Esophagus mucosa (tissue), 1 donor: ENCODE measurements at regions not wholly inside any gene's neighbourhood (a gene's known extent, or its start where the extent isn't known, plus 50 kb on each side); places are given as distances from the start of the nearest gene placed in this dataset.

ENCODE experiments used
- ATAC-seq: fragments of 200-7000 bp; cut with Tn5 transposase; one replicate; pipeline ENCODE4 v1.9.1; 2020
- donor health status: DM: yes; HTN: yes; CAD: no.

DNA sequence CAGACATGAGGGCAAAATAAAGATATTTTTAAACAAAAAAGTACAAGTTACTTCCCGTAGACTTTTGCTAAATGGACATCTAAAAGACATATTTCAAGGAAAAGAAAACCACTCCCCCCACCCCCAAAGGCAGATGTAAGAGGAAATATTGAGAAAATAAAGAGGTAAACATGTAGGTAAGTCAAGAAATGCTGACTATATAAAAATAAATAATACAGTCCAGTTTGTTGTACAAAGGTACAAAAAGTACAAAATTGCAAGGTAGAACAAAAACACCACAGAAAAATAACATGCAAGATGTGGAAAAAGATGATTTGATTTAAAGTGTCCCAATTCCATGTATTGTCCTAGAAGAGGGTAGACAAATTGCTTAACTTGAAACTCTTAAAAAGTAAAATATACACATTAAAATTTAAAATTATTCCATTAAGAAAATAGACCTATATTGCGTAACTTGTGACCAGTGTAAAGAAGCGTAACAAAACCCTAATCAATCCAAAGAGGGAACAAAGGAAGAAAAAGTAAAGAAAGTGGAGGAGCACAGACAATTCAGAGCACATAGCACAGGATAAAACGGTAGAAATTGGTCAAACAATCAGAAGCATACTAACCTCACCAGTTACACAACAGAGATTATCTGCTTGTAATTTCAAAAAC lies 58.4 kb upstream of the FAM216B start:
- no peak for ATAC-seq

DNA sequence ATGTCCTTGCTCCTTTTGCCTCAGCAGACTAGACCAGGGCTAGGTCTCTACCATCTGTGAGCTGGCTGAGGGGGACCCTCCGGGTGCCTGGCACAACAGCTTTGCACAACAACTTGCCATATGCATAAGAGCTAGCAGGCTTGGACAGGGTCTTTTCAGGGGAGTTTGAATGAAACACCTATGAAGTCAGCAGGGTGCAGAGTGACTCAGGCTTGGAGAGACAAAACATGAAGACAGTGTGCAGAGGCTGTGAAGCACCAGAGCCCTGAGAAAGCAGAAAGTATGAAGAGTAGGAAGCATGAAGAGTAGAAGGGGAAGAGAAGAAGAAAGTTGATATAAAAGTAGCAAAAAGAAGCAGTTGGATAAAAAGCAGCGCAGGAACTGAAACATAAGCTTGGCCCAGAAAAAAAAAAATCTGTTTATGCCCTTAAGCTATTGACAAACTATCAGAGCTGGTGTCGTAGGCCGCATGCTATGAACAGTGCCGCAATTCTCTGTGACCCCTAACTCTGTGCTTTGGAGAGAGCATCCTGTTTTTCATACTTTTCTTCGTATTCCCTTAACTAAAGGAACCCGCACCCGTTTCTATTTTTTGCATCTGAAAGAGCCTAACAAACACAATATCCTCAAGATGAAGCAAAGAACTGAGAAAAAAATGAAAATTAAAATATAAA lies 52.7 kb upstream of the FAM216B start:
- ATAC-seq = no peak

DNA sequence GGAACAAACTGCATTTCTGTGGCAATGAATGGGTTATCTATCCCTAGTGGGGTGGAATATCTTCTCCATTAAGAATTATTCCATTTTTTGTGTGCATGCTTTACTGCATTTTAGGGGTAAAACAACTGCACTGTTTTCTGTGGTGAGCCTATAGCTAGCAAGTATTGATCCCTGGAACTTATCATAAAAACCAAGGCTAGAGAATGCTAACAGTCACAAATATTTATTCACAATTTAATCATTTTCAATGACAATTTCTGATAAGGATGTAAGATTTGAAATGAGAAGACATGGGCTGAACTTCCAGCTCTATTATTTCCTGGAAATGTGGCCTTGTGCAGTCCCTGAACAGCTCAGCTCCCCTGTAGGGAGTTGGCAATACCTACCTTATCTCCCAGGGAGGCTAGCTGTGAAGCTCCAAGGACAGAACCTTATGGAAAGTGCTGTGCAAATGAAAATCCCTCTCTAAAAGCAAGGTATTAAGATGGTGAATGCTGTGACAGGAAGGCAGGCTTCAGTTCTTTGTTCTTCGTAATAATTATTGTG lies 51.5 kb upstream of the FAM216B start:
- ATAC-seq = no peak
